ENCODE measurements at regions not wholly inside any gene's neighbourhood (a gene's known extent, or its start where the extent isn't known, plus 50 kb on each side); places are given as distances from the start of the nearest gene placed in this dataset.

DNA sequence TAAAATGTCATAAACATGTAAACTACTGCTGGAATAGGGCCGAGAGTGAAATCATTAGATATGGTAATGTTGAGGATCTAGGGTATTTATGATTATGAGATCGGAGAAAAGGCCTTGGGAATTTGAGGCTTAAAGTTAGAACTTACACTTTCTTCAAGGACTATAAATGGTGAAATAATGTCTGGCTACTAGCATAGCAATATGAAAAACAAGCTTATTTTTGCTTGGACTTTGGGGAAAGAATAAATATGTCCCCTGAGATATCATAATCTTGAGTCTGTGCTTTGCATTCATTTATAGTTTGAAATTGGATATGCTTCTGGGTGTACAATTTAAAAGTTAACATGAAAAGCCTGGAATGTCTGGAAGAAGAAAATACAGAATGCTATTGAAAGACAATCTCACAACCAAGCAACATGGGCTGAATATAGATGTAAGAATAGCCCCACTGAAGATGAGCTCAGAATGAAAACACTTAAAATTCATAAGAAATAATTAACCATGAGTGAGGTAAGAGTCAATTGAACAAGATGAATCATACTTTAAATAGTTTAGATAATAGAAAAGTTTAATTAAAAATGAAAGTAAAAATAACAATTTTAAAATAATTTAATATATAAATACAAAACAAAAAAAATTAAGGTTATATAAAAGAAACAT is 1555.4 kb upstream of the MIR17HG start:
- DNase-seq (ENCODE audit: insufficient read length): no peak
- TF ChIP-seq POLR2AphosphoS5 (IDR thresholded peaks at IDR 0.05; ENCODE audit: low read depth, low read length) (no peak), TAF1 (IDR thresholded peaks at IDR 0.05; ENCODE audit: borderline replicate concordance, low read depth, low read length) (no peak), POLR2A (IDR thresholded peaks at IDR 0.05; ENCODE audit: low read depth, low read length) (no peak)
- no peak for FAIRE-seq

DNA sequence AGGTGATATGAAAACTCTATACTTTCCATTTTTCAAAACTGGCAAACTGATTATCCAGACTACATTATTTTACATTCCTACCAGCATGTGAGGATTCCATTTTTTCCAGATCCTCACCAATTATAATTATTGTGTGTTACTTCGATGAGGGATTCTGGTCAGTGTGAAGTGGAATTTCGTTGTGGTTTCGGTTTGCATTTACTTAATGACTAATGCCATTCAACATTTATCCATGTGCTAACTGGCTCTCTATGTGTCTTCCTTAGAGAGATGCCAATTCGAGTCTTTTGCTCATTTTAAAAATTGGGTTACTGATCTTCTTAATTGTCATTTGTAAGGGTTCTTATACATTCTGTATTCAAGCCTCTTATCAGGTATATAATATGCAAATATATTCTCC is 1551.3 kb upstream of the MIR17HG start:
- no peak for FAIRE-seq
- DNase-seq (ENCODE audit: insufficient read length): no peak
- TF ChIP-seq TAF1 (IDR thresholded peaks at IDR 0.05; ENCODE audit: borderline replicate concordance, low read depth, low read length): no peak
- TF ChIP-seq POLR2AphosphoS5 (IDR thresholded peaks at IDR 0.05; ENCODE audit: low read depth, low read length): no peak
- no peak for TF ChIP-seq POLR2A (IDR thresholded peaks at IDR 0.05; ENCODE audit: low read depth, low read length)

DNA sequence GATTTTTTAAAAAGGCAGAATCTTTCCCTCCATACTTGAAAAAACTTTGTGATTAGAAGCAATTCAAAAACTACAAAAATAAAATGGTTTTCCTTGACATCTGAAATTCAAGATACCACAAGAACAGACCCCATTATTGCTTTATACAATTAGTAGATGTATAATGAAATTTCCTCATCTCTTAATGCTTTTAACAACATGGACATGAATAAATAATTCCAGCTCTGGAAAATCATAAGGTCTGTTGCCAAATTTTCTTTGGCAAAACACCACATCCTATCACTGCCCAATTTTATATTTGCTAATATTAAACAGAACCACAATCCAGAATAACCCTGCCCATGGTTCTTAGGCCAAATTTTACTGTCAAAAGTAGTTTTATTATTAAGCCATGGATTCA is 1543.6 kb upstream of the MIR17HG start:
- TF ChIP-seq POLR2A (IDR thresholded peaks at IDR 0.05; ENCODE audit: low read depth, low read length): no peak
- TF ChIP-seq TAF1 (IDR thresholded peaks at IDR 0.05; ENCODE audit: borderline replicate concordance, low read depth, low read length): no peak
- no peak for TF ChIP-seq POLR2AphosphoS5 (IDR thresholded peaks at IDR 0.05; ENCODE audit: low read depth, low read length)
- no peak for DNase-seq (ENCODE audit: insufficient read length)
- no peak for FAIRE-seq

DNA sequence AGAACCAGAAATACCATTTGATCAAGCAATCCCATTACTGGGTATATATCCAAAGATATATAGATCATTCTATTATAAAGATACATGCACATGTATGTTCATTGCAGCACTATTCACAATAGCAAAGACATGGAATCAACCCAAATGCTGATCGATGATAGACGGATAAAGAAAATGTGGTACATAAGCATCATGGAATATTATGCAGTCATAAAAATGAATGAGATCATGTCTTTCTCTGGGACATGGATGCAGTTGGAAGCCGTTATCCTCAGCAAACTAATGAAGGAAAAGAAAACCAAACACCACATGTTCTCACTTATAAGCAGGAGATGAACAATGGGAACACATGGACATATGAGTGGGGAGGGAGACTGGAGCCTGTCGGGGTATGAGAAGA is 1540.9 kb upstream of the MIR17HG start:
- DNase-seq (ENCODE audit: insufficient read length): no peak
- TF ChIP-seq TAF1 (IDR thresholded peaks at IDR 0.05; ENCODE audit: borderline replicate concordance, low read depth, low read length) (no peak), POLR2A (IDR thresholded peaks at IDR 0.05; ENCODE audit: low read depth, low read length) (no peak), POLR2AphosphoS5 (IDR thresholded peaks at IDR 0.05; ENCODE audit: low read depth, low read length) (no peak)
- no peak for FAIRE-seq

DNA sequence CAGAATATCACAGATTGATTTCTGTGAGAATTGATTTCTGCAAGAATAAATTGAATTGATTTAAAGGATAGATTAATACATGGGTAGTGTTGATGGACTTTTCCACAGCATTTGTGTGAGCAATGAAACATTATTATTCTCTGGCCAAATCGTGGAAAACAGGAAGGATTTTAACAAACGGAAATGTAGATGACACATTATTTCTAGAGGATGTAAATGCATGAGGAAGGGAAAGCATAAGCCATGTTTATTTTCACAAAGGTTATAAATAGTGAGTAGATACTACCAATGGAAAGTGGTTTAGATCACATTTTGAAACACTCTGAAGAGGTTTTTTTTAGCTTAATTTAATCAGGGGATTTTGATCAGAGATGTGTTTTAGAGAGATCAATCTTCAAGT is 1534.6 kb upstream of the MIR17HG start:
- no peak for FAIRE-seq
- DNase-seq (ENCODE audit: insufficient read length): no peak
- TF ChIP-seq TAF1 (IDR thresholded peaks at IDR 0.05; ENCODE audit: borderline replicate concordance, low read depth, low read length) (no peak), POLR2A (IDR thresholded peaks at IDR 0.05; ENCODE audit: low read depth, low read length) (no peak), POLR2AphosphoS5 (IDR thresholded peaks at IDR 0.05; ENCODE audit: low read depth, low read length) (no peak)

DNA sequence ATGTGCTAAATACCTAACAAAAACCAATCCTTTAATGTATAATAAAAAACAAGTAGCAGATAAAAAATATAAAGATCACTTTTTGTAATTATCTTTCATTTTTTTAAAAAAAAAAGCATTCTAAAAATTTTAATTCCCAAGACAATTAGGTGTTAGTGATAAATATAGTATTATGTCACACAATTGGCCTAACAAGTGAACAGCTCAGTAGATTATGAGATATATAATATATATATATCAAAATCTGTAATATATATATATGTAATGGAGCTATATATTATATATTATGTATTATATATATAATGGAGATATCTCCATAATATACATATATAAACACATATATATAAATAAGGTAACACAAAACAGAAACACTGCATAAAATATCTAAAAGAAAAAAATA is 1531.1 kb upstream of the MIR17HG start:
- TF ChIP-seq POLR2AphosphoS5 (IDR thresholded peaks at IDR 0.05; ENCODE audit: low read depth, low read length) (no peak), TAF1 (IDR thresholded peaks at IDR 0.05; ENCODE audit: borderline replicate concordance, low read depth, low read length) (no peak), POLR2A (IDR thresholded peaks at IDR 0.05; ENCODE audit: low read depth, low read length) (no peak)
- no peak for FAIRE-seq

DNA sequence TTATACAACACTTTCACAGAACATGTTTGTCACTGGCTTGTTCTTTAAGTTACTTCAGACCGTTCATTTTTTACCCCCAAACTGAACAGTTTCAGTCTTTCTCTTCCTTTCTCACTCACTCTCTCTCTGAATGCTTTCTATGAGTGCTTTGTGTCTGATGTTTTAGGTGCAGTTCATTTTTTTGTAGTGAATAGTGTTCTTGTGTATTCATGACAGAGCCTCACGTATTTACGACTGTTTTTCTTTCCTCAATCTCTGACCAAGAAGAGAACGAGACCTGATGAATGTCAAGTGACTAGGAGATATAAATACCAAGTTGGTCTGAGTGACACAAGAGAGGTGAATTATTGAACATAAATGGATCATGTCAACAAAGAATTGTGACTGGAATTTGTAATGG is 1525.0 kb upstream of the MIR17HG start:
- DNase-seq (ENCODE audit: insufficient read length) (no peak), FAIRE-seq (no peak)
- no peak for TF ChIP-seq POLR2A (IDR thresholded peaks at IDR 0.05; ENCODE audit: low read depth, low read length)
- no peak for TF ChIP-seq POLR2AphosphoS5 (IDR thresholded peaks at IDR 0.05; ENCODE audit: low read depth, low read length)
- no peak for TF ChIP-seq TAF1 (IDR thresholded peaks at IDR 0.05; ENCODE audit: borderline replicate concordance, low read depth, low read length)

More for the DNA sequence above, 1531.1 kb upstream of the MIR17HG start:
- no peak for DNase-seq (ENCODE audit: insufficient read length)

DNA sequence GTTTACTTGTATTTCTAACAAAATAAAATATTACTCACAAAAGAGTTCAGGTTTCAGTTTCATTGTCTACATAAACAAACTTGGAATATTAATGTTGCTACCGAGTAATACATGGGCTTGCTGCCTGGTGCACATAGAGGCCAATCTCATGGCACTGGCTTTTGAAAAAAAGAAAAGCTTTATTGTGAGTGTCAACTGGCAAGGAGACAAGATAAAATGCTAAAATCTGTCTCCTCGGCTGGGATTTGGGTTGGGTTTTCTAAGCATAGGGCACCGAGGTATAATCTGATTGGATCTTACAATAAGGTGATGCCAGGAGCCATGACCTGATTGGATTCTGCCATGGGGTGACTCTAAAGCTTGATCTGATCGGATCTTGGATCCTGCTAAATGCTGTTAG is 1519.9 kb upstream of the MIR17HG start:
- no peak for DNase-seq (ENCODE audit: insufficient read length)
- no peak for FAIRE-seq
- no peak for TF ChIP-seq POLR2AphosphoS5 (IDR thresholded peaks at IDR 0.05; ENCODE audit: low read depth, low read length)
- no peak for TF ChIP-seq POLR2A (IDR thresholded peaks at IDR 0.05; ENCODE audit: low read depth, low read length)
- TF ChIP-seq TAF1 (IDR thresholded peaks at IDR 0.05; ENCODE audit: borderline replicate concordance, low read depth, low read length): no peak

DNA sequence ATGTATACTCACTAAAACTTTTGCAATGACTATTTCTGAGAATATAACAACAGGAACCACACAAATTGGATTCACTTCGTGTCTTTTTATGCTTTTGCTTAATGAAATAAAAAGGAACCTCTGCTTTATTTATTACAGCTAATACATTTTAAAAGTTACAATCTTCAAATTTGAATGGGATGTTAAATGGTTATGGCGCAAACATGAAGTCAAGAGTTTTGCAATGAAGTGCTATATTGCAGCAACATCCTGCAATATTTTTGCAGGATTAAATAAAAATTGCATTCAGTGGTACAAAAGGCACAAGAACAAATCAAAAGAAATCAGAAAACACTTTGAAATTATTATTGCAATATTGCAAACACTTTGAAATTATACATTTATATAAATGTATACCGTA is 1519.0 kb upstream of the MIR17HG start:
- DNase-seq (ENCODE audit: insufficient read length): no peak
- FAIRE-seq: no peak
- TF ChIP-seq POLR2AphosphoS5 (IDR thresholded peaks at IDR 0.05; ENCODE audit: low read depth, low read length) (no peak), TAF1 (IDR thresholded peaks at IDR 0.05; ENCODE audit: borderline replicate concordance, low read depth, low read length) (no peak), POLR2A (IDR thresholded peaks at IDR 0.05; ENCODE audit: low read depth, low read length) (no peak)

DNA sequence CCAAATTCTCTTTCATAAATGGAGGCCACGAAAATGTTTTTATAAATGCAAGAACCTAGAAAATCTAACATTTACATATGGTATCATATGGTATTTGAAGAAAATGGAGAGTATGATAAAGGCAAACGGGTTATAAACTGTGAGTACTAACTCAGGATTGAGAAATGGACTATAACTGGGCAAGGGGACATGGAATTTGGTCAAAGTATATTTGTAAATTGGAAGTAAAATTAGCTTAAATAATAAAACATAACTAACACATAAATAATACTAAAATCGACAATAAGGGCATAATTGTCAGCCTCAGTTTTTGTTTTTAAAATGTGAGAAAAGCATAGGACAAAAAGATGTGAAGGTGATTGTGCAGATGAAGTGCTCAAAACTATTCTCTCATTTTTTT is 1516.3 kb upstream of the MIR17HG start:
- no peak for FAIRE-seq
- DNase-seq (ENCODE audit: insufficient read length): no peak
- no peak for TF ChIP-seq POLR2A (IDR thresholded peaks at IDR 0.05; ENCODE audit: low read depth, low read length)
- no peak for TF ChIP-seq TAF1 (IDR thresholded peaks at IDR 0.05; ENCODE audit: borderline replicate concordance, low read depth, low read length)
- no peak for TF ChIP-seq POLR2AphosphoS5 (IDR thresholded peaks at IDR 0.05; ENCODE audit: low read depth, low read length)

DNA sequence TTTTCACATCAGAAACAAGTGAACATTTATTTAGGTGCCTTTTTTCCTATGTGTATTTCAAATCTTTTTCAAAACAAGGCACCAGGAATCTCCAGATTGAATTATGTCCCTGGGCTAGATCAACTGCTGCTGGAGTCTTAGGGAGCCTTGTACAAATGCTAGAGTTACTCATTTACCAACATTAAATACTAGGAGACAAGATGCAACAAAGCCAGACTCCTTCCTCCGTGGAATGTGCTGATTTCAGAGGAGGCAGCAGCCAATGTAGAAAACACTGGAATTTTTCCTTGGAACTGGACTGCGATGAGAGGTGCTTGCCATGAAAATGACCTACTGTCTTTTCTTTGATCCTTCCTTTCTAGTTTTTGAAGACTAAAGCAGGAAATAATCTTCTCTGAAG is 1514.7 kb upstream of the MIR17HG start:
- DNase-seq (ENCODE audit: insufficient read length) (no peak), FAIRE-seq (no peak)
- TF ChIP-seq TAF1 (IDR thresholded peaks at IDR 0.05; ENCODE audit: borderline replicate concordance, low read depth, low read length) (no peak), POLR2A (IDR thresholded peaks at IDR 0.05; ENCODE audit: low read depth, low read length) (no peak), POLR2AphosphoS5 (IDR thresholded peaks at IDR 0.05; ENCODE audit: low read depth, low read length) (no peak)

DNA sequence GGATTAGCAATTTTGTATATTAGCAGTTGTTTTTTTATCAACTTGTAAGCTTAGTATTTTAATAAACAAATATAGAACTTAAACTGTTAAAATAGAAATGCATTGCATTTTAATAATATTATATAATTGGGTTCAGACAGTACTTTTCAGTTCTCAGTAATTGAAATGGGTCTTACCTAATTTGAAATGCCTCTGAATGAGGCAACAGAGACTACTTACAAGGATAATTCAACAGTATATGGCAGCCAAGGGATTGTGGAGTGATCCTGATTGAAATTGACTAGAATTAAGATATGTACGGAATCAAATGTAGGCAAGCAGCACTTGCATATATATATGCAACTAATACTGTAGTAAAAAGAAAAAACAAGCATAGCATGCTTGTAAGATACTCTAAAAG is 1503.9 kb upstream of the MIR17HG start:
- no peak for TF ChIP-seq TAF1 (IDR thresholded peaks at IDR 0.05; ENCODE audit: borderline replicate concordance, low read depth, low read length)
- TF ChIP-seq POLR2AphosphoS5 (IDR thresholded peaks at IDR 0.05; ENCODE audit: low read depth, low read length): no peak
- no peak for TF ChIP-seq POLR2A (IDR thresholded peaks at IDR 0.05; ENCODE audit: low read depth, low read length)
- no peak for DNase-seq (ENCODE audit: insufficient read length)
- FAIRE-seq: no peak

Measured in GM12892 (cell line).